ENCODE measurements at regions not wholly inside any gene's neighbourhood (a gene's known extent, or its start where the extent isn't known, plus 50 kb on each side); places are given as distances from the start of the nearest gene placed in this dataset.
"Not testable (repeated sequence)": the region's sequence is repeated elsewhere in the genome, so short reads cannot be mapped to it uniquely, and the experiment has no call there.

DNA sequence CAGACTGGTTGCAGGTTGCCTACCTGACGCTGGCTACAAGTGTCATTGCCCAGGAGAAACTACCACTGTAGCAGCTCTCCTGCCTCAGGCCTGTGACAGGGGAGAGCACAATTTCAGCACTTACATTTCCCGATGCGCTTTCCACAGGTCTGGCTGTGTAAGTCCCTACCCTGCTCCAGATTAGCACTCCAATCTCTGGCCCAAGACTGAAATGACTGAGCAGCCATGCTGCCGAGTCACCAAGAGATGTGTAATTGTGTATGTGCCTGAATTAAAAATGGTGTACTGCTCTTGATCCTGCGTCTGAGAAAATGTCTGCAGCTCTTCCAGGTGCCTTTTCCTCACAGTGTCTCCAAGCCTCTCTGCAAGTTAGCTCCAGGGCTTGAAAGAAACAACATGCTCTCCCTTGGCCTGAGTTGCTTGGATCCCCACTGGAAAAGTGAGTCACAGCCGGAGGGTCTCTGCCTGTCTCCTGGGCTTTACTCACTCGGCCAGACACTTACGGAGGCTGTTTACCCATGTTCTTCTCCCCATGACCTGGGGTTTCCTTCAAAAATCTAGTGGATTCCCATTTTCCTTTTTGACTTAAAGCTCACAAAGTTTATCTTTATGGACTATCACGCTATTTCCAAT is 1001.7 kb upstream of the KCND2 start:
- Histone ChIP-seq H3K36me3 (no peaks in the 10 kb centered on the region), H3K27ac (no peak overlapping the region), H3K4me1 (no peaks in the 10 kb centered on the region), H3K27me3 (no peaks in the 10 kb centered on the region), H3K9me3 (no peaks in the 10 kb centered on the region), H3K4me3 (no peak overlapping the region)
- no peak for ATAC-seq
- 82 to 86% methylated on average over 9 of the region's 9 CpGs for WGBS, 2 donors
- intact Hi-C loops (cut with DNase I), result loop anchor here in 3 of 10 donors (5.0 to 10.0 kb wide), 2 partner anchors 1281 to 1284 kb away; no protein-coding TSS in a partner anchor
- TF ChIP-seq, protein P1, sequence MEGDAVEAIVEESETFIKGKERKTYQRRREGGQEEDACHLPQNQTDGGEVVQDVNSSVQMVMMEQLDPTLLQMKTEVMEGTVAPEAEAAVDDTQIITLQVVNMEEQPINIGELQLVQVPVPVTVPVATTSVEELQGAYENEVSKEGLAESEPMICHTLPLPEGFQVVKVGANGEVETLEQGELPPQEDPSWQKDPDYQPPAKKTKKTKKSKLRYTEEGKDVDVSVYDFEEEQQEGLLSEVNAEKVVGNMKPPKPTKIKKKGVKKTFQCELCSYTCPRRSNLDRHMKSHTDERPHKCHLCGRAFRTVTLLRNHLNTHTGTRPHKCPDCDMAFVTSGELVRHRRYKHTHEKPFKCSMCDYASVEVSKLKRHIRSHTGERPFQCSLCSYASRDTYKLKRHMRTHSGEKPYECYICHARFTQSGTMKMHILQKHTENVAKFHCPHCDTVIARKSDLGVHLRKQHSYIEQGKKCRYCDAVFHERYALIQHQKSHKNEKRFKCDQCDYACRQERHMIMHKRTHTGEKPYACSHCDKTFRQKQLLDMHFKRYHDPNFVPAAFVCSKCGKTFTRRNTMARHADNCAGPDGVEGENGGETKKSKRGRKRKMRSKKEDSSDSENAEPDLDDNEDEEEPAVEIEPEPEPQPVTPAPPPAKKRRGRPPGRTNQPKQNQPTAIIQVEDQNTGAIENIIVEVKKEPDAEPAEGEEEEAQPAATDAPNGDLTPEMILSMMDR (IDR thresholded peaks at IDR 0.05), result no peak
- no peak for DNase-seq

DNA sequence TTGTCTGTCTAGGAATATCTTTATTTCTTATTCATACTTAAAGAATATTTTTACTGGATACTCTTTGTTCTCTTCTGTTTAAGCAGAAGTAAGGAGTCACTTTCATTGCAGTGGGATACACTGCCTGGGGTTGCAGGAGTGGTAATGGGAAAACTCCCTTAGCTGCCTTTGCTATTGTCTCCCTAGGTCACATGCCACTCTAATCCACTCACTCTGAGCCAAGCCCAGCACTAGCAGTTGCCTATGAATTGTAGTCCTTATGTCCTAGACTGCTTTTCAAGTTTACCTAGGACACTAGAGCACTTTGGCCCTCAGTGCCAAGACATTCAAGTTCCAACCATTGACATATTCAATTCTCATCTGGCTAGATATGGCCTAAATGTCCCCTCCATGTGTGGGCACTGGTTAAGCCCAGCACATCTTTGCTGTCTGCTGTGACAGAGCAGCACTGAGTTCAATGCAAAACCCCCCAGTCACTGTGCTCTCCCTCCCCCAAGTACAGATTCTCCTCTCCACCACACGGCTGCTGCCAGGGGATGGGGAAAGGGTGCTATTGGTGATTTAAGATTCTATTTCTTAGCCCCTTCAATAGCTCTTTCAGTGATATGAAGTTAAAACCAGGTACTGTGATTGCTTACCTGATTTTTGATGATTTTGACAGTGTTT is 991.7 kb upstream of the KCND2 start:
- H3K9me3 ChIP-seq, result peaks cover 0 to 5% (median 0%) of the 10 kb centered on the region in 11 donors
- 56 to 62% methylated on average over 1 of the region's 1 CpG for WGBS, 2 donors
- intact Hi-C loops (cut with DNase I), result no loop called here
- no peaks in the 10 kb centered on the region for H3K27me3 ChIP-seq
- no peaks in the 10 kb centered on the region for H3K4me1 ChIP-seq
- H3K4me3 ChIP-seq, result no peak overlapping the region
- TF ChIP-seq, protein P1 (IDR thresholded peaks at IDR 0.05), result no peak
- no peak for DNase-seq
- H3K36me3 ChIP-seq, result no peaks in the 10 kb centered on the region
- H3K27ac ChIP-seq, result no peak overlapping the region
- ATAC-seq, result no peak

DNA sequence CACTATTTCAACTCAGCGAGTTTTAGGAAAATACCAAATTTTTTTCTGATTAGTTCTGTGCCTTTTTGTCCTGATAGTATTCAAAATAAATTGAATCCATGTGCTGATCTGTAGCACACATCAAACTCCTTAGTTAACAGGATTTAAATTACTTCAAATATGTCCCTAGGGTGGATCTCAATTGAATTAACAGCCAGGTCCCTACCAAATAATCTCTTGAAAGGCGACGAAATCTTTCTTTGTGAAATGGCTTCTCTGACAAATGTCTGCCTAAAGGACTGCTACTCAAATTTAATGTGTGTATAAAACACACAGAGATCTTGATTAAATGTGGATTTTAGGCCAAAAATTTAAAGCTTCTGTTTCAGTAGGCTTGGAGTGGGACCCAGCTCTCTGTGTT is 989.6 kb upstream of the KCND2 start:
- Histone ChIP-seq H3K27me3 (no peaks in the 10 kb centered on the region), H3K27ac (no peak overlapping the region), H3K4me3 (no peak overlapping the region), H3K4me1 (no peaks in the 10 kb centered on the region), H3K36me3 (no peaks in the 10 kb centered on the region), H3K9me3 (peaks cover 0 to 5% (median 0%) of the 10 kb centered on the region in 11 donors)
- TF ChIP-seq, protein P1 (IDR thresholded peaks at IDR 0.05), result no peak
- 74 to 82% methylated on average over 3 of the region's 3 CpGs for WGBS, 2 donors
- no peak for DNase-seq
- intact Hi-C loops (cut with DNase I), result no loop called here
- ATAC-seq, result no peak

DNA sequence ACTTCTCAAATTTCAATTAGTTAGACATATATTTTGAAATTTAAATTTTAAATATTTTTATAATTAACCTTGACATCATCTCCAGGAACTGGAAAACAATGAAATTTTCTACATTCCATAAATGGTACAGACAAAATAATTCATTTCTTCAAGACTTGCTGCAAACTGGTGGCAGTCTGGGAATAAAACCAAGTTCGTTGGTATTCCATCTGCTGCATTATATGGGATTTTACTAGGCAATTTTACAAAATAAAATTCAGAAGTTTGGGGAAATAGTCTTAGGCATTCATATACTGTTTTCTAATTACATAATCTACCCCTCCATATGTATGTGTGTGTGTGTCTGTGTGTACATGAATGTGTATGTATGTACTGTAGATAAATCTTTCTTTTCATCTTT is 984.6 kb upstream of the KCND2 start:
- no peak for ATAC-seq

DNA sequence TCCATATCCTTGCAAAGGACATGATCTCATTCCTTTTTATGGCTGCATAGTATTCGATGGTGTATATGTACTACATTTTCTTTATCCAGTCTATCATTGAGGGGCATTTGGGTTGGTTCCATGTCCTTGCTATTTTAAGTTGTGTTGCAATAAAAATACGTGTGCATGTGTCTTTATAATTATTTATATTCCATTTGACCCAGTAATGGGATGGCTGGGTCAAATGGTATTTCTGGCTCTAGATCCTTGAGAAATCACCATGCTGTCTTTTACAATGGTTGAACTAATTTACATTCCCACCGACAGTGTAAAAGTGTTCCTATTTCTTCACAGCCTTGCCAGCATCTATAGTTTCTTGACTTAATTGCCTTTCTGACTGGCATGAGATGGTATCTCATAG is 972.6 kb upstream of the KCND2 start:
- 59 to 66% methylated on average over 3 of the region's 3 CpGs for WGBS, 2 donors
- ATAC-seq; intact Hi-C loops (cut with DNase I); H3K4me1 ChIP-seq; DNase-seq; H3K4me3 ChIP-seq; H3K9me3 ChIP-seq; H3K36me3 ChIP-seq; H3K27me3 ChIP-seq; H3K27ac ChIP-seq: not testable (repeated sequence)

More for the DNA sequence above, 984.6 kb upstream of the KCND2 start:
- no peak overlapping the region for H3K4me3 ChIP-seq
- DNase-seq, result no peak
- H3K27ac ChIP-seq, result no peak overlapping the region
- no peaks in the 10 kb centered on the region for H3K27me3 ChIP-seq
- intact Hi-C loops (cut with DNase I), result no loop called here
- no peaks in the 10 kb centered on the region for H3K36me3 ChIP-seq
- H3K4me1 ChIP-seq, result no peaks in the 10 kb centered on the region
- TF ChIP-seq, protein P1 (IDR thresholded peaks at IDR 0.05), result no peak
- 64 to 68% methylated on average over 1 of the region's 1 CpG for WGBS, 2 donors
- peaks cover 0 to 5% (median 0%) of the 10 kb centered on the region in 11 donors for H3K9me3 ChIP-seq

Data from heart right ventricle (tissue), 16 donors.